H9 (cell line): ENCODE measurements at regions not wholly inside any gene's neighbourhood (a gene's known extent, or its start where the extent isn't known, plus 50 kb on each side); places are given as distances from the start of the nearest gene placed in this dataset.

Experiments
- DNase-seq: peaks from one replicate; pipeline ENCODE4 v3.0.0-alpha.2; 2017
- H2AFZ ChIP-seq: one replicate; pipeline ENCODE4 v1.6.1; 2013; ENCODE audit warnings: mild to moderate bottlenecking, low read length, control low read depth, moderate library complexity
- H2AK5ac ChIP-seq: 2 replicates; pipeline ENCODE4 v1.6.1; 2013; ENCODE audit warnings: low read length, control low read depth, mixed read lengths; ENCODE audit not compliant: insufficient read length
- H2BK120ac ChIP-seq: one replicate; pipeline ENCODE4 v1.6.1; 2013; ENCODE audit warnings: low read depth, mild to moderate bottlenecking, low read length, control low read depth, inconsistent platforms; ENCODE audit not compliant: poor library complexity, severe bottlenecking
- H2BK12ac ChIP-seq: 2 replicates; pipeline ENCODE4 v1.6.1; 2013; ENCODE audit warnings: low read length, control low read depth, mixed read lengths, low read depth; ENCODE audit not compliant: insufficient read length
- H2BK15ac ChIP-seq: 2 replicates; pipeline ENCODE4 v1.6.1; 2013; ENCODE audit warnings: low read depth, low read length, control low read depth
- H2BK20ac ChIP-seq: one replicate; pipeline ENCODE4 v1.6.1; 2013; ENCODE audit warnings: low read depth, mild to moderate bottlenecking, low read length, control low read depth, inconsistent platforms; ENCODE audit not compliant: poor library complexity, severe bottlenecking
- H2BK5ac ChIP-seq: 2 replicates; pipeline ENCODE4 v1.6.1; 2013; ENCODE audit warnings: low read length, control low read depth, mixed read lengths; ENCODE audit not compliant: insufficient read length
- H3K14ac ChIP-seq: 2 replicates; pipeline ENCODE4 v1.6.1; 2013; ENCODE audit warnings: low read length, control low read depth; ENCODE audit not compliant: insufficient read depth
- H3K18ac ChIP-seq: 2 replicates; pipeline ENCODE4 v1.6.1; 2013; ENCODE audit warnings: low read depth, mild to moderate bottlenecking, mixed read lengths, low read length, control low read depth; ENCODE audit not compliant: insufficient read length
- H3K23ac ChIP-seq: 2 replicates; pipeline ENCODE4 v1.6.1; 2013; ENCODE audit warnings: low read length, control low read depth, mixed read lengths, low read depth; ENCODE audit not compliant: insufficient read length
- H3K23me2 ChIP-seq: 2 replicates; pipeline ENCODE4 v1.6.1; 2013; ENCODE audit warnings: low read depth, mild to moderate bottlenecking, mixed read lengths, low read length, control low read depth; ENCODE audit not compliant: insufficient read length, poor library complexity, severe bottlenecking
- H3K27ac ChIP-seq: 2 replicates; pipeline ENCODE4 v1.5.1; 2013; ENCODE audit warnings: low read length, control low read depth, mixed read lengths, low read depth; ENCODE audit not compliant: insufficient read length
- H3K27me3 ChIP-seq: 2 replicates; pipeline ENCODE4 v1.6.1; 2013; ENCODE audit warnings: low read length, control low read depth, inconsistent platforms; ENCODE audit not compliant: insufficient read depth
- H3K4ac ChIP-seq: 2 replicates; pipeline ENCODE4 v1.6.1; 2013; ENCODE audit warnings: low read depth, mild to moderate bottlenecking, control low read depth, inconsistent platforms, low read length, moderate library complexity
- H3K4me1 ChIP-seq: 2 replicates; pipeline ENCODE4 v1.6.1; 2013; ENCODE audit warnings: low read length, control low read depth, inconsistent platforms; ENCODE audit not compliant: insufficient read depth
- H3K4me2 ChIP-seq: 2 replicates; pipeline ENCODE4 v1.6.1; 2013; ENCODE audit warnings: low read length, control low read depth, mixed read lengths; ENCODE audit not compliant: insufficient read length, insufficient read depth
- H3K56ac ChIP-seq: 2 replicates; pipeline ENCODE4 v1.6.1; 2013; ENCODE audit warnings: low read depth, mild to moderate bottlenecking, mixed read lengths, low read length, control low read depth; ENCODE audit not compliant: insufficient read length
- H3K79me1 ChIP-seq: 2 replicates; pipeline ENCODE4 v1.6.1; 2013; ENCODE audit warnings: low read depth, mild to moderate bottlenecking, moderate library complexity, low read length, control low read depth, inconsistent platforms; ENCODE audit not compliant: insufficient read depth, poor library complexity, severe bottlenecking
- H3K79me2 ChIP-seq: 2 replicates; pipeline ENCODE4 v1.6.1; 2013; ENCODE audit warnings: low read length, control low read depth, inconsistent platforms; ENCODE audit not compliant: insufficient read depth
- H3K9ac ChIP-seq: 2 replicates; pipeline ENCODE4 v1.6.1; 2013; ENCODE audit warnings: low read length, control low read depth, mixed read lengths; ENCODE audit not compliant: insufficient read length; ENCODE audit errors: extremely low read depth
- H3K9me3 ChIP-seq: one replicate; pipeline ENCODE4 v1.6.1; 2013; ENCODE audit warnings: low read depth, low read length, inconsistent platforms; ENCODE audit not compliant: control insufficient read depth
- H3T11ph ChIP-seq: one replicate; pipeline ENCODE4 v1.6.1; 2013; ENCODE audit warnings: mild to moderate bottlenecking, low read length, control low read depth, inconsistent platforms
- H4K20me1 ChIP-seq: one replicate; pipeline ENCODE4 v1.6.1; 2013; ENCODE audit not compliant: control insufficient read depth, insufficient read length, insufficient read depth
- H4K5ac ChIP-seq: 2 replicates; pipeline ENCODE4 v1.6.1; 2013; ENCODE audit warnings: low read depth, mild to moderate bottlenecking, mixed read lengths, low read length, control low read depth; ENCODE audit not compliant: insufficient read length
- H4K8ac ChIP-seq: replicated peaks from 2 replicates; pipeline ENCODE4 v1.6.1; 2013; ENCODE audit warnings: low read length, control low read depth, mixed read lengths, low read depth; ENCODE audit not compliant: insufficient read length
- H4K91ac ChIP-seq: 2 replicates; pipeline ENCODE4 v1.6.1; 2013; ENCODE audit warnings: low read depth, mild to moderate bottlenecking, moderate library complexity, mixed read lengths, low read length, control low read depth; ENCODE audit not compliant: insufficient read length
- H3K27ac Mint-ChIP-seq, 3 experiments: 2 replicates in 2 of 3; 3 replicates in 1 of 3; pipeline ENCODE4 v1.8.0; 2020 to 2021; ENCODE audit warnings: mixed read lengths in 3 of 3, mild to moderate bottlenecking in 1 of 3, moderate library complexity in 1 of 3
- H3K27me3 Mint-ChIP-seq: 2 replicates; pipeline ENCODE4 v1.8.0; 2021; ENCODE audit warnings: low read depth, mild to moderate bottlenecking, moderate library complexity, mixed read lengths
- H3K36me3 Mint-ChIP-seq, 3 experiments: 2 replicates in 2 of 3; 3 replicates in 1 of 3; pipeline ENCODE4 v1.8.0; 2020 to 2021; ENCODE audit warnings: low read depth in 3 of 3, mixed read lengths in 3 of 3; ENCODE audit not compliant: insufficient read depth in 1 of 3
- H3K4me1 Mint-ChIP-seq, 2 experiments: 2 replicates each; pipeline ENCODE4 v1.8.0; 2020; ENCODE audit warnings: mixed read lengths in 2 of 2
- H3K4me3 Mint-ChIP-seq, 2 experiments: 2 replicates in 1 of 2; 3 replicates in 1 of 2; pipeline ENCODE4 v1.8.0; 2020 to 2021; ENCODE audit warnings: mild to moderate bottlenecking in 2 of 2, mixed read lengths in 2 of 2, moderate library complexity in 1 of 2
- H3K9me3 Mint-ChIP-seq, 2 experiments: 2 replicates in 1 of 2; 3 replicates in 1 of 2; pipeline ENCODE4 v1.8.0; 2020; ENCODE audit warnings: mild to moderate bottlenecking in 2 of 2, mixed read lengths in 2 of 2, moderate library complexity in 1 of 2
- CTCF ChIP-seq: fragments of 200-600 bp; sonication (generic); conservative IDR thresholded peaks from 3 replicates; pipeline ENCODE4 v1.8.0; 2021; ENCODE audit warnings: antibody characterized with exemption, mild to moderate bottlenecking

- no peak for DNase-seq
- Histone ChIP-seq H4K5ac (no peak overlapping the region), H3T11ph (no peak overlapping the region), H3K23ac (no peak overlapping the region), H2AFZ (no peak overlapping the region), H2BK12ac (no peak overlapping the region), H3K18ac (no peak overlapping the region), H3K56ac (no peak overlapping the region), H2BK15ac (no peak overlapping the region), H2BK5ac (no peak overlapping the region), H4K8ac (no peak overlapping the region), H3K27me3 (no peaks in the 10 kb centered on the region), H3K9me3 (no peaks in the 10 kb centered on the region), H4K20me1 (no peaks in the 10 kb centered on the region), H2BK120ac (no peak overlapping the region), H3K23me2 (no peaks in the 10 kb centered on the region), H3K79me1 (no peaks in the 10 kb centered on the region), H3K4ac (no peak overlapping the region), H3K79me2 (no peaks in the 10 kb centered on the region), H2AK5ac (no peak overlapping the region), H3K14ac (no peak overlapping the region), H3K27ac (no peak overlapping the region), H2BK20ac (no peak overlapping the region), H3K4me2 (no peak overlapping the region), H3K4me1 (no peaks in the 10 kb centered on the region), H4K91ac (no peak overlapping the region), H3K9ac (no peak overlapping the region)
- Mint-ChIP-seq H3K4me1 (peaks cover 15% of the 10 kb centered on the region in 2 experiments), H3K4me3 (no peak overlapping the region), H3K27ac (no peak overlapping the region), H3K27me3 (no peaks in the 10 kb centered on the region), H3K36me3 (no peaks in the 10 kb centered on the region), H3K9me3 (no peaks in the 10 kb centered on the region)
- TF ChIP-seq CTCF: no peak
Observed at GRCh38 chr5:98318386-98318785, 455.1 kb upstream of the RGMB start.
